WTC11 (cell line): ENCODE measurements at regions not wholly inside any gene's neighbourhood (a gene's known extent, or its start where the extent isn't known, plus 50 kb on each side); places are given as distances from the start of the nearest gene placed in this dataset.

ENCODE experiments used
- ATAC-seq: fragments of 200-7000 bp; cut with Tn5 transposase; 2 replicates; pipeline ENCODE4 v1.10.0; 2021; ENCODE audit warnings: mild to moderate bottlenecking, moderate library complexity
- CTCF ChIA-PET: fragments of 300-600 bp; sonication (Branson Sonifier 250); formaldehyde crosslinking; loops from one replicate; lab custom pipeline; 2021; ENCODE audit warnings: antibody characterized with exemption; lab: Charles Lee
- POLR2A ChIA-PET: fragments of 350-600 bp; sonication (Branson Sonifier 250); formaldehyde crosslinking; loops from one replicate; lab custom pipeline; 2021; ENCODE audit warnings: antibody characterized with exemption; lab: Charles Lee
- DNase-seq: peaks from one replicate; pipeline ENCODE4 v3.0.0; 2021; ENCODE audit warnings: low spot score
- H3K27ac Mint-ChIP-seq: 2 replicates; pipeline ENCODE4 v1.8.0; 2021; ENCODE audit warnings: mixed read lengths
- H3K27me3 Mint-ChIP-seq: 2 replicates; pipeline ENCODE4 v1.8.0; 2021; ENCODE audit warnings: low read depth, mild to moderate bottlenecking, moderate library complexity, mixed read lengths
- H3K36me3 Mint-ChIP-seq: 2 replicates; pipeline ENCODE4 v1.8.0; 2021; ENCODE audit warnings: mixed read lengths
- H3K4me1 Mint-ChIP-seq: 2 replicates; pipeline ENCODE4 v1.8.0; 2022; ENCODE audit warnings: mixed read lengths
- H3K4me3 Mint-ChIP-seq: 2 replicates; pipeline ENCODE4 v1.8.0; 2021; ENCODE audit warnings: mild to moderate bottlenecking, moderate library complexity, mixed read lengths
- H3K9me3 Mint-ChIP-seq: 2 replicates; pipeline ENCODE4 v1.8.0; 2021; ENCODE audit warnings: mixed read lengths
- ATF1 ChIP-seq: sonication (generic); formaldehyde crosslinking; IDR thresholded peaks from 2 replicates; pipeline ENCODE4 v1.8.1; 2023; ENCODE audit warnings: mild to moderate bottlenecking, moderate library complexity, missing genetic modification reagents
- ATF2 ChIP-seq: sonication (generic); formaldehyde crosslinking; IDR thresholded peaks from 2 replicates; pipeline ENCODE4 v1.8.1; 2022; ENCODE audit warnings: low read depth, missing genetic modification reagents, borderline replicate concordance
- ATF6 ChIP-seq: sonication (generic); formaldehyde crosslinking; IDR thresholded peaks from 2 replicates; pipeline ENCODE4 v1.8.1; 2023; ENCODE audit warnings: mild to moderate bottlenecking, missing genetic modification reagents
- EMX1 ChIP-seq: fragments of 250-450 bp; sonication (Bioruptor Pico); IDR thresholded peaks from 2 replicates; pipeline ENCODE4 v1.8.0; 2021; ENCODE audit warnings: mild to moderate bottlenecking
- ERG ChIP-seq: fragments of 250-450 bp; sonication (Bioruptor Pico); IDR thresholded peaks from 2 replicates; pipeline ENCODE4 v1.8.0; 2021; ENCODE audit warnings: mild to moderate bottlenecking
- FOXJ3 ChIP-seq: sonication (generic); formaldehyde crosslinking; IDR thresholded peaks from 2 replicates; pipeline ENCODE4 v1.9.0; 2021; ENCODE audit warnings: missing genetic modification reagents, mild to moderate bottlenecking, borderline replicate concordance
- GRHL2 ChIP-seq: fragments of 250-450 bp; sonication (Bioruptor Pico); IDR thresholded peaks from 2 replicates; pipeline ENCODE4 v1.8.0; 2022; ENCODE audit warnings: mild to moderate bottlenecking, moderate library complexity; ENCODE audit not compliant: insufficient replicate concordance, severe bottlenecking
- HMGXB4 ChIP-seq: sonication (generic); formaldehyde crosslinking; IDR thresholded peaks from 2 replicates; pipeline ENCODE4 v1.8.1; 2023; ENCODE audit warnings: mild to moderate bottlenecking, moderate library complexity, missing genetic modification reagents
- NFYB ChIP-seq: sonication (generic); formaldehyde crosslinking; conservative IDR thresholded peaks from 2 replicates; pipeline ENCODE4 v1.8.0; 2022; ENCODE audit warnings: low read depth, missing genetic modification reagents
- SMAD3 ChIP-seq: sonication (generic); formaldehyde crosslinking; IDR thresholded peaks from 2 replicates; pipeline ENCODE4 v1.8.0; 2022; ENCODE audit warnings: missing genetic modification reagents, mild to moderate bottlenecking, borderline replicate concordance
- SOX15 ChIP-seq: fragments of 250-450 bp; sonication (Bioruptor Pico); IDR thresholded peaks from 2 replicates; pipeline ENCODE4 v1.9.0; 2021; ENCODE audit warnings: mild to moderate bottlenecking
- TEAD4 ChIP-seq: sonication (generic); formaldehyde crosslinking; IDR thresholded peaks from 2 replicates; pipeline ENCODE4 v1.8.0; 2022; ENCODE audit warnings: mild to moderate bottlenecking, missing genetic modification reagents
- TP53 ChIP-seq: sonication (generic); formaldehyde crosslinking; IDR thresholded peaks from 2 replicates; pipeline ENCODE4 v1.8.1; 2023; ENCODE audit warnings: mild to moderate bottlenecking, missing genetic modification reagents
- ZNF138 ChIP-seq: sonication (generic); formaldehyde crosslinking; conservative IDR thresholded peaks from 2 replicates; pipeline ENCODE4 v1.8.1; 2022; ENCODE audit warnings: mild to moderate bottlenecking, moderate library complexity, missing genetic modification reagents
- ZNF232 ChIP-seq: sonication (generic); formaldehyde crosslinking; IDR thresholded peaks from 2 replicates; pipeline ENCODE4 v1.8.0; 2022; ENCODE audit warnings: mild to moderate bottlenecking, missing genetic modification reagents
- ZNF532 ChIP-seq: fragments of 250-450 bp; sonication (Bioruptor Pico); IDR thresholded peaks from 2 replicates; pipeline ENCODE4 v1.9.0; 2021; ENCODE audit warnings: mild to moderate bottlenecking, borderline replicate concordance

- peaks cover 39% of the 10 kb centered on the region for H3K4me1 Mint-ChIP-seq
- no peaks in the 10 kb centered on the region for H3K9me3 Mint-ChIP-seq
- DNase-seq (no peak), ATAC-seq (peak; percentile 46; the same call in 1 of the 2 replicates)
- ChIA-PET POLR2A (no interaction called here), CTCF (interaction anchor here (1.0 to 1.7 kb wide), 3 partner anchors 14 to 143 kb away, joined by 3 to 5 read pairs (median 5); no protein-coding TSS in a partner anchor)
- no peak overlapping the region for H3K27ac Mint-ChIP-seq
- no peak overlapping the region for H3K4me3 Mint-ChIP-seq
- H3K36me3 Mint-ChIP-seq: no peaks in the 10 kb centered on the region
- TF ChIP-seq NFYB (CRISPR knock-in tag): no peak
- TF ChIP-seq HMGXB4: no peak
- no peak for TF ChIP-seq ZNF232 (CRISPR knock-in tag)
- TF ChIP-seq SMAD3 (CRISPR knock-in tag): no peak
- no peaks in the 10 kb centered on the region for H3K27me3 Mint-ChIP-seq
These were observed 252.0 kb upstream of the VEPH1 start for GRCh38 chr3:157755233-157755632.

GRCh38 chr3:157754451-157754850, 251.2 kb upstream of the VEPH1 start:
- ChIA-PET CTCF (interaction anchor here (0.6 to 1.7 kb wide), 3 partner anchors 15 to 143 kb away, joined by 3 to 5 read pairs (median 5); no protein-coding TSS in a partner anchor), POLR2A (no interaction called here)
- Mint-ChIP-seq H3K36me3 (no peaks in the 10 kb centered on the region), H3K9me3 (no peaks in the 10 kb centered on the region), H3K4me3 (no peak overlapping the region; the same call in 1 of the 2 replicates), H3K27ac (no peak overlapping the region), H3K4me1 (peaks cover 39% of the 10 kb centered on the region), H3K27me3 (no peaks in the 10 kb centered on the region)
- ATAC-seq: peak; percentile 38
- no peak for DNase-seq
- TF ChIP-seq FOXJ3 (no peak), ATF6 (no peak), SOX15 (CRISPR knock-in tag) (no peak), EMX1 (CRISPR knock-in tag) (no peak)

- POLR2A ChIA-PET: no interaction called here
- CTCF ChIA-PET: no interaction called here
- no peak overlapping the region for H3K4me3 Mint-ChIP-seq
- TF ChIP-seq ATF2 (CRISPR knock-in tag) (no peak), TEAD4 (CRISPR knock-in tag) (no peak), ZNF138 (no peak), ZNF532 (CRISPR knock-in tag) (no peak), ATF1 (CRISPR knock-in tag) (no peak), TP53 (CRISPR knock-in tag) (no peak), SOX15 (CRISPR knock-in tag) (no peak), GRHL2 (CRISPR knock-in tag) (no peak), ERG (CRISPR knock-in tag) (no peak)
- H3K36me3 Mint-ChIP-seq: no peaks in the 10 kb centered on the region
- DNase-seq (no peak), ATAC-seq (no peak)
- H3K27me3 Mint-ChIP-seq: no peaks in the 10 kb centered on the region
- no peaks in the 10 kb centered on the region for H3K9me3 Mint-ChIP-seq
- H3K27ac Mint-ChIP-seq: no peak overlapping the region
- H3K4me1 Mint-ChIP-seq: peaks cover 39% of the 10 kb centered on the region
These were observed 250.5 kb upstream of the VEPH1 start for GRCh38 chr3:157753787-157754136.
